Upper lobe of left lung (tissue), 4 donors: ENCODE measurements at regions not wholly inside any gene's neighbourhood (a gene's known extent, or its start where the extent isn't known, plus 50 kb on each side); places are given as distances from the start of the nearest gene placed in this dataset.

ENCODE experiments used
- CTCF ChIP-seq, 6 experiments: fragments of 450-650 bp in 4 of 6; fragments of 200-600 bp in 2 of 6; sonication (generic) in 2 of 6; IDR thresholded peaks; one replicate each; pipeline ENCODE4 v1.5.1; 2016 to 2019; ENCODE audit warnings: antibody characterized with exemption in 6 of 6
- EP300 ChIP-seq, 4 donors: sonication (generic); formaldehyde crosslinking; IDR thresholded peaks; one replicate each; pipeline ENCODE4 v1.5.1; 2017; ENCODE audit warnings: antibody characterized with exemption in 4 of 4, control low read depth in 2 of 4
- POLR2A ChIP-seq, 4 donors: fragments of 450-650 bp; IDR thresholded peaks; one replicate each; pipeline ENCODE4 v1.5.1; 2016 to 2017; ENCODE audit warnings: antibody characterized with exemption in 4 of 4, mild to moderate bottlenecking in 2 of 4
- POLR2AphosphoS5 ChIP-seq, 2 donors: sonication (generic); formaldehyde crosslinking; IDR thresholded peaks; one replicate each; pipeline ENCODE4 v1.5.1; 2017; ENCODE audit warnings: antibody characterized with exemption in 2 of 2

GRCh38 chr4:82033862-82034261, 339.9 kb downstream of the HNRNPD start:
- TF ChIP-seq POLR2A (IDR thresholded peaks at IDR 0.05) (no peak), CTCF (IDR thresholded peaks at IDR 0.05) (no peak), EP300 (IDR thresholded peaks at IDR 0.05) (no peak), POLR2AphosphoS5 (IDR thresholded peaks at IDR 0.05) (no peak)
